ENCODE measurements at regions not wholly inside any gene's neighbourhood (a gene's known extent, or its start where the extent isn't known, plus 50 kb on each side); places are given as distances from the start of the nearest gene placed in this dataset.

DNA sequence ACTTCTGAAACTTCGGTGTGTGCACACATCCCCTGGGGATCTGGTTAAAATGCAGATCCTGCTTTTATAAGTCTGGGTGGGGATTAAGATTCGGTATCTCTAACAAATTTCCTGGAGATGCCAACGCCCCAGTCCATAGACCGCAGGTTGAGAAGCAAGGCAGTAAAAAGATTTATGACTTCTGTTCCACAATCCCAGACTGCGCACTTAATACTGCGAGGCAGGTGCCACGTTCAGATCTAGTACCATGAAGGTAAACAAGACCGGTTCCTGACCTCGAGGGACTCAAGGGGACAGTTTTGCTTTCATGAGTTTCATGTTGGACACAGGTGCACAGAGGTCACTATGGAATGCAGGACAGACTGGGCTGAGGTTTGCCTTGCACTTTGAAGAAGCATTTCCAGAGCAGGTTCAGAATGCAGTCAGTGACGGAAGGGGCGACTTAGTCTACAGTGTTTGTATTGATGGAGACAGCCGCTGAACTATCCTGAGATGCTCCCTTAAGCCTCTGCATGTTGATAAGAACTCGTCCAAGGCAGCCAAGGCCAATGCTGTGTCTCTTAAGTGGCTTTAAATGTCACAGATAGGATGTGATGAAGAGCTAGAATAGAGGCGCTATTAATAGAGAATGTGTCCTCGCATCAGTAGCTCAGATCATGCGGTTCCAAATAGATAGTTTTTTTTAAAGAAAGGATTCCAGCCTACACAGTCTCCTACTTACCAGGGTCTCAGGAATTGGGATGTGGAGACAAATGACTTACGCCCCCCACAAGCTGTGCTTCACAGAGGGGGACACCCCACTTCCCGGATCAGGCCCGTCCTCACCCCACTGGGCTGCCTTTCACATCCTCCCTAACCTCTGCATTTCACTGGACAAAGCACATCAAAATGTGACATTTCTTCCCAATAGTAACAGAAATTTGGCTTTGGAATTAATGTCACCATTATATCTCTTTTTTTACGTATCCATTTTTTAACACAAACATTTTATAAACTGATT, 97.1 kb upstream of the IRS2 start:
- no peak for DNase-seq (ENCODE audit: low spot score)

DNA sequence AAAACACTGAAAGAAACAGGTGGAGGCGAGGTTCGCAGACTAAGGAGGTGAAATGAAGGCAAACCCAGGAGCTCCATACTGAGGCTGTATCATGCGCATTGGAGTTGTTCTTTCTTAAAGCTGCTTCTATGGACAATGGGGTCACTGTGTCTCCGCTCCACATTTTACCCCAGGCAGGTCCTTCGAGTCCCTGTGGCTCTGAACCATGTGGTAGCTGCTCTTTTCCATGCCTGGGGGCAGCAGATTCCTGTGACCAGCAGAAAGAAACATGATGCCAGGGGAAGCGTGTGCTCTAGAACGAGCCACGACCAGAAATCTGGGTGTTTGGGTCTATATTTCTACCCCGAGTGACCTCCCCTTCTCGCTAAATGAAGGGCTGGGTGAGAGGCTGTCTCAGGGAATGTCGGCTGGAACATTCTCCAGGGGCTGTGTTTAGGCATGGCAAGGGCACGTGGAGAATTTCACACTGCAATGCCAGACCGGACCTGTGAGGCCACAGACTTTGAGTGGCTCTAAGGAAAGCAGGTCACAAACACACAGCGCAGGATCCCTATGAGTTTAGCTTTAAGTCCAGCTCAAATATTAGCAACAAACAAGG, 95.7 kb upstream of the IRS2 start:
- no peak for DNase-seq (ENCODE audit: low spot score)

DNA sequence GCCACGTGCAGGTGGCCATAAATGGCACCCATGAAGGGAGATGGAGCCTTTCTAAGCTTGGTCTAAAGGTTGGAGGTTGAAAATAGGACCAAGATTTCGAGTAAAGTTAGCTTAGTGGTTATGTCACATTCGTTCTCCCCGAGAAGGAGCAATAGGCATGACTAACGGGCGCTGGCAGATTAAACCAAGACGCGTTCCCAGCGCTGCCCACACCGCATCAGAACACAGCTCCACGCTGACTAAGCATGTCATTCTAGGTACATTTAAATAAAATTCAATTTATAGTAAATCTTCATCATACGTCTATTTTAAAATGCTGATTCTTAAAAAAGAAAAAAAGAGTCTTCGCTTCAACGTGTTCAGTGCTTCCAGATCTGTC, 95.0 kb upstream of the IRS2 start:
- no peak for DNase-seq (ENCODE audit: low spot score)

DNA sequence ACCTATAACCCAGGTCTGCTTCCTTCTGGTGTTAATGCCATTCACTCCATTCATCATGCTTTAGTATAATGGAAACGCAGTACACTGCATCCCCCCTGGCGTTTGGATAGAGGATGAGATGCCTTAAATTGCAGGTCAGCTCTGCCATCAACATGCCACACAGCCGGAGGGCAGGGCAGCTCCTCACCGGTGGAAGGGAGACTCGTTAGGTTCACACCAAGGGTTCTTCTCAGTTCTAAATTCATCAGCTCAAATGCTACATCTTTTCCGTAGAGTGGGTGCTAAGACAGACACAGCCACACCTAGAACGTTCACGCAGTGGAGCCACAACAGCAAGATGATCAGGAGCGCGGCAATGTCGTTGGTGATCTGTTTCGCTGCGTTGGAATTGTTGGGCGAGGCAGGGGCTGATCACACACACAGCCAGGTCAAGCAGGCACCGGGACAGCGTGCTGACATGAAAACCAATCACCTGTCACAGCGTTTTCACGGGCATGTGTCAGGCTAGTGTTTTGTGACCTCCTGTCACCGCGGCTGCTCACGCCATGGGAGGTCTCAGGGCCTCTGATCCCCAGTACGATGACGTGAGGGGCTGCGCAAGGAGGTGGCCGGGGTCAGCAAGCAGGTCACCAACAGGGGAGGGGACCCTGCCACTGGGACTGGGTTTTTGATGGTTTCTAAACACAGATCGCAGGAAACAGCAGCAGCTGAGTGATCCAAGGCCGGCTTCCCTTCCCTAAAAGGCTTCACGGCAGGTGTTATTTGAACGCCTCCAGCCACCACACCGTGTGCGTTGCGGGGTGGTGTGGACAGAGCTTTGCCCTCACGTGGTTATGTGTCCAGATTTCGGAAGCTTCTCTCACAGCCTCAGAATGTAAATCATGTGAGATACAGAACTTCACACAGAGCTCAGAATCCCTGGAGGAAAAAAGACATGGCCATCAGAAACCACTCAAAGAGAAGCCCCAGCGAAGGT, 94.3 kb upstream of the IRS2 start:
- no peak for DNase-seq (ENCODE audit: low spot score)

DNA sequence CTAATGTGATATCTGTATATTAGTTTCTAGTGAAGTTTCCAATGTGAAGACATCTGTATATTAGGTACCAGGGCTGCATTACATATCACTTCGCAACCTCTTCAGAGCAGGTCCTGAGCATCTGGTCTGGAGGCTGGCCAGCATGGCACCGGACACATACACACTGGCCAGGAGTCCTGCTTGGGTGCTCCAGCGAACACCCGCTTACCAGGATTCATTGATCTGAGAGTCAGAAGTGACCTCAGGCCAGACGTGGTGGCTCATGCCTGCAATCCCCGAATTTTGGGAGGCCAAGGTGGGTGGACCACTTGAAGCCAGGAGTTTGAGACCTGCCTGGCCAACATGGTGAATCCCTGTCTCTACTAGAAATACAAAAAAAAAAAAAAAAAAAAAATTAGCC, 93.0 kb upstream of the IRS2 start:
- DNase-seq (ENCODE audit: low spot score), result no peak

DNA sequence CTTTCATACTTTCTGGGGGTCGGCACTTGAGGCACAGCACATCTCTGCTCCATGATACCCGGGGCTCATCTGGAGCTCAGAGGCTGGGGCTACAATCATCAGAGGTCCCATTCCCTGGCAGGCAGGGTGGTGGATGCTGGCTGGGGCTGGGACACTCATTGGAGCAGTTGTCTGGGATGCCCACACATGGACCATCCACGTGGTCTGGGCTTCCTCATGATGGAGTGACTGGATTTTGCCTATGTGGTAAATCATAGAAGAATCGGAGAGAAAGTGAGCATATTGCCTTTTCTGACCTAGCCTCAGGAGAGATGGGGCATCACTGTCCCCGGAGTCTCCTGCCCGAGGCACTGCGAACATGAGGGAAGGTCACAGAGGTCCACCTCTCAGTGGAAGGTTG, 91.4 kb upstream of the IRS2 start:
- no peak for DNase-seq (ENCODE audit: low spot score)

DNA sequence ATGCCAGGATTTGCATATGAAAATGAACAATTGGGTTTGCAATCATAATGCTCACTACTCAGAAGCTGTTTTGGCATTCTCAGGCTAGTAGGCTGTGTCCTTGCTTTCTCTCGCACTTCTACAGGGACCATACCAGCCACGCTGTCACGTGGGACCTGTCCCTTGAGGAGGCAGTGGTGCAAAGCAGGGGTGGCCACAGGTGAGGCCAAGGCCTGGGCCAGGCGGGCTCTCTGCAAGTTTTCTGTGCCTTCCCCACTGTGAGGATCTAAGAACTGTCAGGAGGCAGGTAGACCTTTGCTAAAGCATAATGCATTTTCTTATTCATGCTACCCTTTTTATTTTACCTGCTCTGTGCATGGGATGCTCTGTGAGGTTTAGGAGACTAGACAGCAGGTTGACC, 89.4 kb upstream of the IRS2 start:
- DNase-seq (ENCODE audit: low spot score), result no peak

DNA sequence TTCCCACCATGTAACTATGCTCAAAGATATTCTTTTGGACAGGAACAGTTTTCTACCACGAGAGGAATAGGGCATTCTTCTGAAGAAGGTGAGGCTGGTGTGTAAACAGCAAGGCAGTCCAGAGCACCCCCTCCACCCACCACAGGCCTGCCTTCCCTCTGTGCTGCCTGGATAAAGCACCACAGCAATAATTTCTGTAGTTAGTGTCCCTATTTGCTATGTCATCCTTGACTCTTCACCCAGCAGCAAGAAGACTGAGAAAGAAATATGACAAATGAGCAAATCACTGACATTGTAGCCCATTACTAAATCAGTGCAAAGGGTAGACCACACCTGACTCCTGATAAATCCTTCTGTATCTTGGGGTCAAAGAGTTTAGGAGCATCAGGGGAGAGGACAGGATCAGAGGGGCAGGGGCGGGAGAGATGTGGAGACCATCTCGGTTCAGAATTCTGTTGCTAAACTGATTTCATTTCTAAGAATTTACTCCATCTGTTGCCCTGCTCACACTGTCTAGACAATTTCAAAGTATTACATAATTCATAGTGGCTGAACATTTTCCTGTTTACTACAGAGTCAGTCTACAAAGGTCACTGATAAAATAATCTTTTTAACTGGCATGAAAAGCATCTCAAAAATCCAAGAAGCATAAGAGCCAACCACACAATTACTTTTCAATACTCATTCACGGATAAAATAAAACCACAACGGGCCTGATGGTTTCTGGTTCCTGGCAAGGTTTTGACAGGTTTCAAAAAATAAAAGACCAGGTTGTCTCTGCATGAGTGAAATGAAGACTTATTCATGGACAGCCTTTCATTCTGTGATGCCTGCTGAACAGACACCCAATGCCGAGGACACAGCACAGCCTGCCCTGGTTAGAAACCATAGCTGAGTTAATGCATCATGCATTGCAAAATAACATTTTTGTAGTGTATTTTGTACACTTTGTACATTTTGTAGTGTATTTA, 88.4 kb upstream of the IRS2 start:
- no peak for DNase-seq (ENCODE audit: low spot score)

DNA sequence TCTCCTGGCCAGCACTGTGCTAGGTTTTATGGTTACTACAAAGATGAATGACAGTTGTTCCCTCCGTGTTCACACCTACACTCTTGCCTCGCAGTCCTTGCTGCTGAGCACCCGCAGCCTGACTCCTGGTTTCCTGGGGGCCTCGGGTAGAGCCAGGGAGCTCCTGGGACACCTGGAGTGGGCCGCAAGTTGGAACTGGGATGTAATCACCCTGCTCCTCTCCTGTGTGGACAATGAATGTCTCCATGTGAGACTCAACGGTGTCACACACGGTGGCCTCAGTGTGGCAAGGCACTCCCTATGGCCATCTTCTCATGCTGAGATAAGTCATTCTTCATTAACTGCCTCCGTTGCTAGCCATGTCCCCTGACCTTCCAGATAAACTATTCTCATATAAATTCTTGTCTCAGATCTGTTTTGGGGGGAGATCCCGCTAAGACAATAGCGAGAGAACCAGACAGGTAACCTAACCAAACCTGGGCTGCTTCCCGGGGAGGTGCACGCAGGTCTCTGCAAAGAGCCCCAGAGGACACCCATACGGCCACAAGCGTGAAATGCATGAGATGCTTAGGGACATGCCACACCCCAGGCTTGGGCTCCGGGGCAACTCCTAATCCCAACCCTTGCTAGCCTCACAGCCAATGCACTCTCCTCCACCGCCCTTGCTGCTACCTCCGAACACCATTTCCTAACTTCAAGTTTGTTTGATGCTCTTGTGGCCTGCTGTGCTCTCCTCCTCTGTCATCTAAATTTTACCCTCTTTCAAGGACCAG, 87.2 kb upstream of the IRS2 start:
- no peak for DNase-seq (ENCODE audit: low spot score)

DNA sequence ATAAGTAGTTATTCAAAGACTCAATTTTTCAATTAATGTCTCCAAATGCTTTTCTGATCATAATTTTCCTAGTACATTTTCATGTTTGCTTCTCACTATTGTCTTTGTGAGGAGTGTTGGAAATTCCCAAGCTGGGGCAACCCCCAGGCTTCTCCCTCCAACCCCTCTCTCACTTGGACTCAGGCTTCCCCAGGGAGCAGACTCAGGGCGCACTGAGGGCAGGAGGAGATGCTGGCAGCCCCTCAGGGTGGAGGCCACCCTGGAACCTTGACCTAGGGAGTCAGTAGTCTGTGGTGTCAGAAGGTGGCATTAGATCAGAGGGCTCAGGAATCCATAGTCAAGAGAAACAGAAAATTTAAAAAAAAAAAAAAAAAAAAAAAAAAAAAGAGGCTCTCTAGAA, 86.5 kb upstream of the IRS2 start:
- no peak for DNase-seq (ENCODE audit: low spot score)

DNA sequence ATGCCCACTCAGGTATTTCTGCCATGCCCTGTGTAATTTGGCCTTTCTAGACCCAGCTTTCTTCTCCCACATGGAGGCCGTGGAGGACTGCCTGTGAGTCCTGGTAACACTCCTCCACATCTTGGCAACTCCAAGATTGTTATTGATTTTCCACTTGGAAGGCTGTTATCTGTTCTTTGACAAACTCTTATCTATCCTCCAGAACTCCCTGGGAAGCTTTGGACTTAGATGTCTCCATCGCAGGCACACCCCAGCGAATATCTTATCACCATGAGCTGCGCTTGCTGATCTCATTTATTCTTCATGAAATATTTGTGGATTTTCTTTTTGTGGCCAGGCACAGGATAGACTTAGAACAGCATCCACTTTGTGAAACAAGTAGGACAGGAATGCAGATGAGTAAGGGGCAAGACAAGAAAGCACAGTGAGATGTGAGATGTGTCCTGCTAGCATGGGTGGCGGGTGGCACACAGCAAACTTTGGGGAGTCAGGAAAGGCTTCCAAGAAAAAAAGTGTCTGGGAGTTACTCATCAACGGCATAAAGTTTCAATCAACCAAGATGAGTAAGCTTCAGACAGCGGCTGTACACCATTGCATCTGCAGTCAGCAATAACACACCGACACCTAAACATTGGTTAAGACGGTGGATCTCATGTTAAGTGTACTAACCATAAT, 84.5 kb upstream of the IRS2 start:
- no peak for DNase-seq (ENCODE audit: low spot score)

DNA sequence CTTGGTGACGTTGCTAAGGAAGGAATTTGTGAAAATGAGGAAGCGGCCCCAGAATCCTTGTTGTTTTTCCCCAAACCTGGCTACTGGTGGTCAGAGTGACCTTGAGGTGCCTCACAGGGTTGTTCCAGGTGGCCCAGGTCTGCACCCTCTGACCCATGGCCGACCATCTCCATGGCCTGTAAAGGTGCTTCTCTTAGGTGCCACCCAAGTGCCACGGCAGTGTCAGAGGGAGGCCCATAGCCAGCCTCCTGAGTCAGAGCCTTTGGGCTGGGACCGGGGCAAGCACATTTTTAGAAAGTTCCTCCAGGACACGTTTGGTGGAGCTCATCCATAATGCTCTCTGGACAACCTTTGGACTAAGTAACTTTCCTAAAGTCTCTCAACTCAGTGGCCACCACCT, 83.9 kb upstream of the IRS2 start:
- DNase-seq (ENCODE audit: low spot score), result no peak

DNA sequence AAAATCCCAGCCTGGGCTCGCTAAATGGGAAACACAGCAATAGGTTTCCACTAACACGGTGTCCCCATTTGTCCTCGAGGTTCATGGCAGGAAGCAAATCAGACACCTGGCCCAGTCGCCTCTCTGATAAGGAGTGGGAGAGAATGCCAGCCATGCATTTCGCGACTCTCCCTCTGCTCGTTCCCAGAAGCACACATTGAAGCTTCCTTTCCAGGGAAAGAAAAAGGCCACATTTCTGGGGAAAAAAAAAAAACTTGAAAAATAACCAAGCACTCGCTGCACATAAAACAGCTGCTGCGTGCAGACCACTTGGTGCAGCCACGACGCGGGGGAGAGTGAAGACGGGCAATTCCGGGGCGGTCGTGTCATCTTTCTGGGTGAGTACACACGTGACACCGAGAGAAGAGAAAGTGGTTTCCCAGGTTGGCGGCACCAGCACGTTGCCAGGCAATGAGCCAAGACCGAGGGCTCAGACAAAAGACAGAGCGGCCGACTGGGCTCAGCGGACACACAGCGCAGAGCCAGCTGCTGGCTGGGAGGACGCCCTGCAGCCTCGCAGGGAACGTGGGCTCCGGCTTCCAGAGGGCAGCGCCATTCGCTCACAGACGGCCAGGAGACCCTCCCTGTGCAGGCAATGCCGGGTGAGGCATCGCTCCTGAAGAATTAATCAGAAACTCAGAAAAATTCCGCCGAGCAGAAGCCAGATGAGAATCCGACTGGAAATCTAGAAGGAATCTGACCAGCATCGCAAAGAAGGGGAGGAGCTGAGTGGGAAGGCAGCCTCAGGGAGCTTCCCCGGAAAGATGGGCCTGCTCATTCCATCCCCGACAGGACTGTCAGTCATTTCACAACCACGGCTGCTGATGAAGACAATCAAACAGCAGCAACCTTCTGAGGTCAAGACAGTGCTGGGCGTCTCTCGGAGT, 83.2 kb upstream of the IRS2 start:
- DNase-seq (ENCODE audit: low spot score), result no peak

DNA sequence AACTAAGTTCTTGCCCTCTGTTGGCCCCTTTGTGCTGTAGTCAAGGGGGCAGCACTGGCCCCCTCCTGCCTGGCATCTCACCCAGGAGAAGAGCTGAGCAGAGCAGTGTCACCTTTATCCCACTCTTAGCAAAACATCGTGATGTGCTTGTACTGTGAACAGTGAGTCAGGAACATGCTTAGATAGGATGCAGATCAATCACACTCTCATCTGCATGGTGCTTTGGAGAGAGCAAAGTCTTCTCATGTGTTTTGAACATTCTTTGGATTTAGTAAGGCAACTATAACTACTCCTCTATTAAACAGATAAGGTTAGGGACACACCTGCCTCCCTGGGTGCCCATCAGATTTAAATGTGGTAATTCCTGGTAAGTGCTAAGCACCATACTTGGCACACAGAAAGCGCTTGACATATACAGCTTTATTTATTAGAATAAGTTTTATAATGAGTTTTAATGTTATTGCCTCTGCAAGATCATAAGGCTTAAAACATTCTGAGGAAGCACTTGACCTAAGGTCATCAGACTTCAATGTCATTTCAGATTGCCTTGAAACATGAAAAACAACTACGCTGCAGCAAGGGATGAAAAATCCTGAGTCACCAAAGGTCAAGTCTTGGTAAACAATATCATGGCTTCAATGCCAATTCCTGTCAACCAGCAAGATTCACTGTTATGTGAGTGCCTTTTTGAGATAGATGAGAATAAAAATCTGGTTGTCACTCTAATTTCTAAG, 82.4 kb upstream of the IRS2 start:
- no peak for DNase-seq (ENCODE audit: low spot score)

DNA sequence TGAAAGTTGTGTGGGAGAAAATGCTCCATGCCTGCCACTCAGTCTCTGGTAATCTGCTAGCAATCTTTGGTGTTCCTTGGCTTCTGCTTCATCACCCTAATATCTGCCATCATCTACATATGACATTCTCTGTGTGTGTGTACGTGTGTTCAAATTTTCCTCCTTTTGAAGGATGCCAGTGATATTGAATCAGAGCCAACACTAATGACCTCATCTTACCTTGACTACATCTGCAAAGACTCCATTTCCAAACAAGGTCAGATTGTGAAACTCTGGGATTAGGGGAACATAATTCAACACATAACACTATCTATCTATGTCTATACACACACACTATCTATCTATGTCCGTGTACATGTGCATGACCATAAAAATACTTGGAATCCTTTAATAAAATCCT, 81.4 kb upstream of the IRS2 start:
- DNase-seq (ENCODE audit: low spot score), result no peak

DNA sequence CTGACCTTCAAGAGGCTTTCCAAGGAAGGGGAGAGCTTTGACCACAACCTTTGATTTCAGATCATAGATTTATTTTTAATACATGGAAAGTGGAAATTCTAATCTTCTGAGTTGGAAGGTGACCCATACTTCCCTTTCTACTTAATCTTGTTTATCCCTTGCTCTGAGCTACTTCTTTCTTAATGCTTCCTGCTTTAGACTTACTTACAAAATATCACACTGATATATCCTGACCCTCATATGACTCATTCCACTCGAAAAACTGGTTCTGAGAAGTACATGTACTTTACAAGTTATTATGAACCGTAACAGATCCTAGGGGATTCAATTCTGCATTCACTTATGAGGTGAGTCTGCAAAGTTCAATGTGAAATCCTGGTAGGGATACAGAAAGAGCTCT, 76.2 kb upstream of the IRS2 start:
- no peak for DNase-seq (ENCODE audit: low spot score)

DNA sequence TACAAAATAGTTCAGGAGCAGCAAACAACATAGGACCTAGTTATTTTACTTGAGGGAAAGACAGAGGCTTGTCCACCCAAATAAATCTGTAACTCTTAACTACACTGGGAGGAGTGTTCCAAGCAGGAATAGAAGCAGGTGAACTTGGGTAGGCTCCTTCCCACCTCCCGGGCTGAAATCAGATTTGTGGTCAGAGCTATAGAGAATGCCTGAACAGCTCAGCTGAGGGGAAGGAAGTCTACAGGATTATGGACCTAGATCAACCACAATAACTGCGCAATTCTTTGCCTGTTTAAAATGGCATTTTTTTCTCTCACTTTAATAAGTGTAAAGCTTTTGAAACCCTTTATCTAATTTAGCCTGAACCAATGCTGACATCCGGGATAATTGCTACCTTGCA, 73.5 kb upstream of the IRS2 start:
- DNase-seq (ENCODE audit: low spot score), result no peak

DNA sequence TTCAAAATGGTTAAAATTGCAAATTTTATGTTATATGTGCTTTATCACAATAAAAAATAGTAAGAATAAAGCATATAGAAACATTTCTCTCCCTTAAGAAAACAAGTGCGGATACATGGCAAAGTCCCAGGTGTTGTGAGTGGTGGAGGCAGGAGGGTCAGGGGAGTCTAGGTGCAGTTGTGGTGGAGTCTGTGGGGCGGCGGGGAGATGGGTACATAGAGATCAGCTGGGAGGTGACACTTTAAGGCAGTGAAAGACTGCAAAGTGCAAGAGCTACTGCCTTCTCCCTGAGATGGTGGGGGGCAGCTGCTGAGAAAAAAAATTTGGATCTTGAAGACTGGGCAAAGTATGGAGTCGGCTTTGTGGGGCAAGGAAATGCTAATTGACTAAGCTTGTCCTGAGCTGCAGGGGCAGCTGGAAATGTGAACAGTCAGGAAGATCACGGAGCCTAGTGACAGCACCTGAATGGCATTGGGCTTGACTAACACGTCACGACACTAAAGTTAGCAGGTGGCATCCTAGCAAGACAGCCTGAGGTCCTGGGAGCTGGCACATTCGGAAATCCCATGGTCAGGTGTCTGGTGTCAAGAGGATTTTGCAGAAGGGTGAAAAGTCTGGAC, 72.9 kb upstream of the IRS2 start:
- no peak for DNase-seq (ENCODE audit: low spot score)

Measured in D341Med (cell line).